SKM-1 (cell line): ENCODE measurements at regions not wholly inside any gene's neighbourhood (a gene's known extent, or its start where the extent isn't known, plus 50 kb on each side); places are given as distances from the start of the nearest gene placed in this dataset.
A peak's percentile ranks its signal among the peaks of the same experiment; 100 is the strongest.

ENCODE experiments used
- DNase-seq: peaks from one replicate; lab custom pipeline; 2025; ENCODE audit not compliant: unreplicated experiment; lab: John Stamatoyannopoulos, UW

GRCh38 chr3:3745693-3746092, 53.5 kb upstream of the LRRN1 start:
- peak; percentile 36 for DNase-seq

- DNase-seq, result no peak
These were observed 54.4 kb upstream of the LRRN1 start for GRCh38 chr3:3744826-3745225.

GRCh38 chr3:3743754-3744153, 55.5 kb upstream of the LRRN1 start:
- no peak for DNase-seq

- DNase-seq, result no peak
These were observed 59.2 kb upstream of the LRRN1 start for GRCh38 chr3:3740061-3740460.

GRCh38 chr3:3739330-3740060, 59.7 kb upstream of the LRRN1 start:
- no peak for DNase-seq

- DNase-seq, result no peak
These were observed 61.7 kb upstream of the LRRN1 start for GRCh38 chr3:3737531-3737930.

GRCh38 chr3:3735919-3736318, 63.3 kb upstream of the LRRN1 start:
- DNase-seq, result no peak

- DNase-seq, result no peak
These were observed 64.3 kb upstream of the LRRN1 start for GRCh38 chr3:3734881-3735280.

GRCh38 chr3:3729261-3729660, 70.0 kb upstream of the LRRN1 start:
- DNase-seq, result no peak

GRCh38 chr3:3726549-3726948, 72.7 kb upstream of the LRRN1 start:
- no peak for DNase-seq

- no peak for DNase-seq
These were observed 84.7 kb upstream of the LRRN1 start for GRCh38 chr3:3714572-3714971.

- DNase-seq, result no peak
These were observed 86.3 kb upstream of the LRRN1 start for GRCh38 chr3:3712971-3713370.

- no peak for DNase-seq
These were observed 90.5 kb upstream of the LRRN1 start for GRCh38 chr3:3708769-3709115.

- no peak for DNase-seq
These were observed 91.1 kb upstream of the LRRN1 start for GRCh38 chr3:3707858-3708768.

GRCh38 chr3:3705090-3705775, 94.0 kb upstream of the LRRN1 start:
- DNase-seq, result no peak

GRCh38 chr3:3701949-3702348, 97.3 kb upstream of the LRRN1 start:
- DNase-seq, result no peak

- no peak for DNase-seq
These were observed 99.2 kb upstream of the LRRN1 start for GRCh38 chr3:3699816-3700633.

- DNase-seq, result no peak
These were observed 99.8 kb upstream of the LRRN1 start for GRCh38 chr3:3699407-3699806.

GRCh38 chr3:3696345-3696744, 102.9 kb upstream of the LRRN1 start:
- no peak for DNase-seq

GRCh38 chr3:3693593-3693992, 105.6 kb upstream of the LRRN1 start:
- no peak for DNase-seq
